H9 (cell line): ENCODE measurements at regions not wholly inside any gene's neighbourhood (a gene's known extent, or its start where the extent isn't known, plus 50 kb on each side); places are given as distances from the start of the nearest gene placed in this dataset.

ENCODE experiments used
- DNase-seq: peaks from one replicate; pipeline ENCODE4 v3.0.0-alpha.2; 2017
- H2AFZ ChIP-seq: one replicate; pipeline ENCODE4 v1.6.1; 2013; ENCODE audit warnings: mild to moderate bottlenecking, low read length, control low read depth, moderate library complexity
- H2AK5ac ChIP-seq: 2 replicates; pipeline ENCODE4 v1.6.1; 2013; ENCODE audit warnings: low read length, control low read depth, mixed read lengths; ENCODE audit not compliant: insufficient read length
- H2BK120ac ChIP-seq: one replicate; pipeline ENCODE4 v1.6.1; 2013; ENCODE audit warnings: low read depth, mild to moderate bottlenecking, low read length, control low read depth, inconsistent platforms; ENCODE audit not compliant: poor library complexity, severe bottlenecking
- H2BK12ac ChIP-seq: 2 replicates; pipeline ENCODE4 v1.6.1; 2013; ENCODE audit warnings: low read length, control low read depth, mixed read lengths, low read depth; ENCODE audit not compliant: insufficient read length
- H2BK15ac ChIP-seq: 2 replicates; pipeline ENCODE4 v1.6.1; 2013; ENCODE audit warnings: low read depth, low read length, control low read depth
- H2BK20ac ChIP-seq: one replicate; pipeline ENCODE4 v1.6.1; 2013; ENCODE audit warnings: low read depth, mild to moderate bottlenecking, low read length, control low read depth, inconsistent platforms; ENCODE audit not compliant: poor library complexity, severe bottlenecking
- H2BK5ac ChIP-seq: 2 replicates; pipeline ENCODE4 v1.6.1; 2013; ENCODE audit warnings: low read length, control low read depth, mixed read lengths; ENCODE audit not compliant: insufficient read length
- H3K14ac ChIP-seq: 2 replicates; pipeline ENCODE4 v1.6.1; 2013; ENCODE audit warnings: low read length, control low read depth; ENCODE audit not compliant: insufficient read depth
- H3K18ac ChIP-seq: 2 replicates; pipeline ENCODE4 v1.6.1; 2013; ENCODE audit warnings: low read depth, mild to moderate bottlenecking, mixed read lengths, low read length, control low read depth; ENCODE audit not compliant: insufficient read length
- H3K23ac ChIP-seq: 2 replicates; pipeline ENCODE4 v1.6.1; 2013; ENCODE audit warnings: low read length, control low read depth, mixed read lengths, low read depth; ENCODE audit not compliant: insufficient read length
- H3K23me2 ChIP-seq: 2 replicates; pipeline ENCODE4 v1.6.1; 2013; ENCODE audit warnings: low read depth, mild to moderate bottlenecking, mixed read lengths, low read length, control low read depth; ENCODE audit not compliant: insufficient read length, poor library complexity, severe bottlenecking
- H3K27ac ChIP-seq: 2 replicates; pipeline ENCODE4 v1.5.1; 2013; ENCODE audit warnings: low read length, control low read depth, mixed read lengths, low read depth; ENCODE audit not compliant: insufficient read length
- H3K27me3 ChIP-seq: 2 replicates; pipeline ENCODE4 v1.6.1; 2013; ENCODE audit warnings: low read length, control low read depth, inconsistent platforms; ENCODE audit not compliant: insufficient read depth
- H3K4ac ChIP-seq: 2 replicates; pipeline ENCODE4 v1.6.1; 2013; ENCODE audit warnings: low read depth, mild to moderate bottlenecking, control low read depth, inconsistent platforms, low read length, moderate library complexity
- H3K4me1 ChIP-seq: 2 replicates; pipeline ENCODE4 v1.6.1; 2013; ENCODE audit warnings: low read length, control low read depth, inconsistent platforms; ENCODE audit not compliant: insufficient read depth
- H3K4me2 ChIP-seq: 2 replicates; pipeline ENCODE4 v1.6.1; 2013; ENCODE audit warnings: low read length, control low read depth, mixed read lengths; ENCODE audit not compliant: insufficient read length, insufficient read depth
- H3K56ac ChIP-seq: 2 replicates; pipeline ENCODE4 v1.6.1; 2013; ENCODE audit warnings: low read depth, mild to moderate bottlenecking, mixed read lengths, low read length, control low read depth; ENCODE audit not compliant: insufficient read length
- H3K79me1 ChIP-seq: 2 replicates; pipeline ENCODE4 v1.6.1; 2013; ENCODE audit warnings: low read depth, mild to moderate bottlenecking, moderate library complexity, low read length, control low read depth, inconsistent platforms; ENCODE audit not compliant: insufficient read depth, poor library complexity, severe bottlenecking
- H3K79me2 ChIP-seq: 2 replicates; pipeline ENCODE4 v1.6.1; 2013; ENCODE audit warnings: low read length, control low read depth, inconsistent platforms; ENCODE audit not compliant: insufficient read depth
- H3K9ac ChIP-seq: 2 replicates; pipeline ENCODE4 v1.6.1; 2013; ENCODE audit warnings: low read length, control low read depth, mixed read lengths; ENCODE audit not compliant: insufficient read length; ENCODE audit errors: extremely low read depth
- H3K9me3 ChIP-seq: one replicate; pipeline ENCODE4 v1.6.1; 2013; ENCODE audit warnings: low read depth, low read length, inconsistent platforms; ENCODE audit not compliant: control insufficient read depth
- H3T11ph ChIP-seq: one replicate; pipeline ENCODE4 v1.6.1; 2013; ENCODE audit warnings: mild to moderate bottlenecking, low read length, control low read depth, inconsistent platforms
- H4K20me1 ChIP-seq: one replicate; pipeline ENCODE4 v1.6.1; 2013; ENCODE audit not compliant: control insufficient read depth, insufficient read length, insufficient read depth
- H4K5ac ChIP-seq: 2 replicates; pipeline ENCODE4 v1.6.1; 2013; ENCODE audit warnings: low read depth, mild to moderate bottlenecking, mixed read lengths, low read length, control low read depth; ENCODE audit not compliant: insufficient read length
- H4K8ac ChIP-seq: replicated peaks from 2 replicates; pipeline ENCODE4 v1.6.1; 2013; ENCODE audit warnings: low read length, control low read depth, mixed read lengths, low read depth; ENCODE audit not compliant: insufficient read length
- H4K91ac ChIP-seq: 2 replicates; pipeline ENCODE4 v1.6.1; 2013; ENCODE audit warnings: low read depth, mild to moderate bottlenecking, moderate library complexity, mixed read lengths, low read length, control low read depth; ENCODE audit not compliant: insufficient read length
- H3K27ac Mint-ChIP-seq, 3 experiments: 2 replicates in 2 of 3; 3 replicates in 1 of 3; pipeline ENCODE4 v1.8.0; 2020 to 2021; ENCODE audit warnings: mixed read lengths in 3 of 3, mild to moderate bottlenecking in 1 of 3, moderate library complexity in 1 of 3
- H3K27me3 Mint-ChIP-seq: 2 replicates; pipeline ENCODE4 v1.8.0; 2021; ENCODE audit warnings: low read depth, mild to moderate bottlenecking, moderate library complexity, mixed read lengths
- H3K36me3 Mint-ChIP-seq, 3 experiments: 2 replicates in 2 of 3; 3 replicates in 1 of 3; pipeline ENCODE4 v1.8.0; 2020 to 2021; ENCODE audit warnings: low read depth in 3 of 3, mixed read lengths in 3 of 3; ENCODE audit not compliant: insufficient read depth in 1 of 3
- H3K4me1 Mint-ChIP-seq, 2 experiments: 2 replicates each; pipeline ENCODE4 v1.8.0; 2020; ENCODE audit warnings: mixed read lengths in 2 of 2
- H3K4me3 Mint-ChIP-seq, 2 experiments: 2 replicates in 1 of 2; 3 replicates in 1 of 2; pipeline ENCODE4 v1.8.0; 2020 to 2021; ENCODE audit warnings: mild to moderate bottlenecking in 2 of 2, mixed read lengths in 2 of 2, moderate library complexity in 1 of 2
- H3K9me3 Mint-ChIP-seq, 2 experiments: 2 replicates in 1 of 2; 3 replicates in 1 of 2; pipeline ENCODE4 v1.8.0; 2020; ENCODE audit warnings: mild to moderate bottlenecking in 2 of 2, mixed read lengths in 2 of 2, moderate library complexity in 1 of 2
- CTCF ChIP-seq: fragments of 200-600 bp; sonication (generic); conservative IDR thresholded peaks from 3 replicates; pipeline ENCODE4 v1.8.0; 2021; ENCODE audit warnings: antibody characterized with exemption, mild to moderate bottlenecking
- WGBS: extraction: QIAGEN DNeasy Blood & Tissue Kit; methylation state at CpG from one replicate; pipeline ENCODE4 v1.1.7; 2013; ENCODE audit warnings: missing lambda C conversion rate, low lambda C conversion rate, mixed read lengths; ENCODE audit not compliant: insufficient read length; ENCODE audit errors: extremely low coverage; 5-methylcytosine and 5-hydroxymethylcytosine counted together

GRCh38 chr1:14251871-14252270, 346.6 kb upstream of the KAZN start:
- Mint-ChIP-seq H3K36me3 (no peaks in the 10 kb centered on the region; a peak in 2 of 7 replicates), H3K27me3 (peaks cover 2% of the 10 kb centered on the region; the same call in 1 of the 2 replicates), H3K4me3 (no peak overlapping the region), H3K4me1 (peaks cover 19 to 25% of the 10 kb centered on the region in 2 experiments), H3K27ac (no peak overlapping the region), H3K9me3 (no peaks in the 10 kb centered on the region; a peak in 1 of 5 replicates)
- no peak overlapping the region for H3K27ac ChIP-seq
- no peak overlapping the region for H2AK5ac ChIP-seq
- H3K27me3 ChIP-seq, result no peaks in the 10 kb centered on the region
- no peak for TF ChIP-seq CTCF
- H4K20me1 ChIP-seq, result no peaks in the 10 kb centered on the region
- H2BK12ac ChIP-seq, result no peak overlapping the region
- H3K79me2 ChIP-seq, result no peaks in the 10 kb centered on the region
- H2BK15ac ChIP-seq, result no peak overlapping the region
- H3K4me2 ChIP-seq, result no peak overlapping the region
- no peak overlapping the region for H4K8ac ChIP-seq
- no peak overlapping the region for H3K14ac ChIP-seq
- H2BK120ac ChIP-seq, result no peak overlapping the region
- no peak overlapping the region for H2BK20ac ChIP-seq
- no peak overlapping the region for H3K18ac ChIP-seq
- H2AFZ ChIP-seq, result no peak overlapping the region
- no peaks in the 10 kb centered on the region for H3K23me2 ChIP-seq
- H3K56ac ChIP-seq, result no peak overlapping the region
- no peak overlapping the region for H3K9ac ChIP-seq
- no peak overlapping the region for H3T11ph ChIP-seq
- H3K23ac ChIP-seq, result no peak overlapping the region
- no peak overlapping the region for H4K5ac ChIP-seq
- H3K4ac ChIP-seq, result no peak overlapping the region
- H3K4me1 ChIP-seq, result peaks cover 2% of the 10 kb centered on the region; the same call in 1 of the 2 replicates
- H3K9me3 ChIP-seq, result no peaks in the 10 kb centered on the region
- no peaks in the 10 kb centered on the region for H3K79me1 ChIP-seq
- no peak overlapping the region for H4K91ac ChIP-seq
- no peak for DNase-seq
- H2BK5ac ChIP-seq, result no peak overlapping the region
- no CpG with 5 or more reads among the region's 2 CpGs for WGBS
